ENCODE measurements at regions not wholly inside any gene's neighbourhood (a gene's known extent, or its start where the extent isn't known, plus 50 kb on each side); places are given as distances from the start of the nearest gene placed in this dataset.

DNA sequence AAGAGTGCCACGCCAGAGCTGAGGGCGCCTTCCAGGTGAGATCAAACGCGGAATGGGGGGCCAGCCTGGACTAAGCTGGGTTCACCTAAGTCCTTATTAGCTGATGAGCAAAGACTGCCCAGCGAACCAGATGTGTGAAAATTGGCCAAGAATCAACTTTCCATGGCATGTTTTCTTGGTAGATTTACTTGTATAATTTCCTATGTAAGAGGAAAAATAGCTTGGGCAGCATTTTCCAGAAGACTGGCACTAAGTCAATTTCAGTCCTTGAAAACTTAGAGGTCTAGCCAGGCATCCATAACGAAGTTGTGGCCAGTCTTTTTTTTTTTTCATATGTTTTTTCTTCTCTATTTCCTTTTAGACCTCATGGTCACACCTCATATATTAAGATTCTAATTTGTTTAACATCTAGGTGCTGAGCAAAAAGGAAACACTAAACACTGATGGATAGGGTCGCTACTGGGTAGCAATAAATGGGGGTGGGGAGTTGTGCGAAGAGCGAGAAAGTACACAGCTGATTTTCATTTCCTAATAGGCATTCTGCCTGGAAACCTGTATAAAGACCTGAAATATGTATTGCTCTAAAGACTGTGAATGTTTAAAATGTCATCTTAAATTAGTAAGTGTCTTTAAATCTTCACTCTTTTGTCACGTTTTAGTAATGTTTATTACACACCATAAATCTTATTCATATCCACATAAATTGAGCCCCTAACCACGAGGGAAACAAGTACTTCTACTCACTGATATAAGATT is 188.8 kb downstream of the CD83 start:
- in situ Hi-C loops (cut with HindIII; ENCODE audit: low sequenced_read_pairs), result no loop called here
- DNase-seq (ENCODE audit: low spot score), result no peak

GRCh38 chr6:14309516-14309915 is 191.9 kb downstream of the CD83 start:
- DNase-seq (ENCODE audit: low spot score), result no peak

GRCh38 chr6:14309951-14310445 is 192.4 kb downstream of the CD83 start:
- in situ Hi-C loops (cut with HindIII; ENCODE audit: low sequenced_read_pairs), result no loop called here
- no peak for DNase-seq (ENCODE audit: low spot score)

More at GRCh38 chr6:14309516-14309915, 191.9 kb downstream of the CD83 start:
- in situ Hi-C loops (cut with HindIII; ENCODE audit: low sequenced_read_pairs), result no loop called here

- in situ Hi-C loops (cut with HindIII; ENCODE audit: low sequenced_read_pairs), result no loop called here
- DNase-seq (ENCODE audit: low spot score), result no peak
Measured at GRCh38 chr6:14310960-14311359, 193.4 kb downstream of the CD83 start.

DNA sequence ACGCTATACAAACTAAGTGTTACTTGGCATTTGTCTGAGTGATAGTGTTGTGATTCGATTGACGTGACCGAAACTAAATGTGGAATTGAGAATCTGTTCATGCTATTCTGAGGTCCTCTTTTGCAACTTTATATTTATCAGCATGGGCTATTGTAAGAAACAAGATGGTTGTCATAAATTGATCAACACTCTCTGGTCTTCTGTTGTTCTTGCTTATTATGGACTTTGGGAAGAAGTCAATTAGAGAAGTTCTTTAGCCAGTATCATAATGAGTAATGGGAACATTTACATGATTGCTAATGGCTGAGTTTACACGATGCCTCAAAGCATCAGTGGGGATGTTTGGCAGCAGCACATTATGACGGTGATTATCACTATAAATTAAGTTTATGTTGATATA is 195.0 kb downstream of the CD83 start:
- in situ Hi-C loops (cut with HindIII; ENCODE audit: low sequenced_read_pairs), result no loop called here
- no peak for DNase-seq (ENCODE audit: low spot score)

DNA sequence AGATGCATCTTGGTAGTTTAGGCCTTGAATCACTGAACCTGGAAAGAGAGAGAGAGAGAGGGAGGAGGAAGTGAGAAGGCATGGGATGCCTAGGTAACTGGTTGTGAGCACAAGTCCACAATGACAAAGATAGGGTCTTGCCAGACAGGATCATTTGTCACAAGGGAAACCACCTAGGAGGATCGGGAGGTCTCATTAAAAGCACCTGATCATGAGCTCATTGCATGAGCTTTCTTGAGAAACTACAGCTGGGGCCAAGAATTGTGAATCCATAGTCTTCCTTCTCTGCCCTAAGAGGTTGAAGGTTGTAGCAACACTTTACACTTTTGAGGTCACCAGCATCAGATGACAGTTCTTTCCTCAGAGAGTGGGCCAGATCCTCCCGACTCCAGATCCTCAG is 195.7 kb downstream of the CD83 start:
- in situ Hi-C loops (cut with HindIII; ENCODE audit: low sequenced_read_pairs), result no loop called here
- DNase-seq (ENCODE audit: low spot score), result no peak

- no peak for DNase-seq (ENCODE audit: low spot score)
- in situ Hi-C loops (cut with HindIII; ENCODE audit: low sequenced_read_pairs), result no loop called here
Measured at GRCh38 chr6:14315353-14315752, 197.8 kb downstream of the CD83 start.

DNA sequence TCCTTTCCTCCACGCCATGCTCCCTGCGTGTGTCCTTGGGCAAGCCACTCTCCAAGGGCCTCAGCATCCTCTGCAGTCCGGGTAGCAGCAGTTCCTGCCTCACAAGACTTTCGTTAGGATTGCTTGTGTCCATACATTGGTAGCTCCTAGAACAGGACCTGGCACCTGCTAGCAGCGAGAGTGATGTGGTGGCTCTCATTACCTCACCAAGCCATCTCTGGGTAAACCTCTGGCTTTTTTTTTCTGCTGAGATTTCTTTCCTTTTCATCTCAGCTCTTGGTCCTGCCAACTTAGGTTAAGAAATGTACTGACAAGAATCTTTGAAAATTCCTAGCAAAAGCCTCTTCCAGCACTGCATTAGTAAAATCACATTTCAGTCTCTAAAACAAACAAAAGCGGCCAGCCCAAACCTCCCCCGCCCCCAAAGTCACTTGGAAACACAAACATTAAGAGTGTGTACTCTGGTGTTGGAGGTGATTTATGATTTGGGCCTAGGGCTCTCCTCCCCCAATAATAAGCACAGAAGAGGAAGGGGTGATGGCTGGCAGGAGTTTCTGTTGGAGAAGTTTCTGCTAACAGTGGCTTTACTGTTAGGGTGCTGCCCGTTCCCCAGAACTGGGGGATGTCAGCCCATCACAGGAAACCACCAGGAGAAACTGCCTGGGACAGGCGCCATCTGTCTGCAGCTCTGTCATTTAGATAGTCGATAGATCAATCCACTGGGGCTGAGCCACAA is 199.2 kb downstream of the CD83 start:
- no peak for DNase-seq (ENCODE audit: low spot score)

DNA sequence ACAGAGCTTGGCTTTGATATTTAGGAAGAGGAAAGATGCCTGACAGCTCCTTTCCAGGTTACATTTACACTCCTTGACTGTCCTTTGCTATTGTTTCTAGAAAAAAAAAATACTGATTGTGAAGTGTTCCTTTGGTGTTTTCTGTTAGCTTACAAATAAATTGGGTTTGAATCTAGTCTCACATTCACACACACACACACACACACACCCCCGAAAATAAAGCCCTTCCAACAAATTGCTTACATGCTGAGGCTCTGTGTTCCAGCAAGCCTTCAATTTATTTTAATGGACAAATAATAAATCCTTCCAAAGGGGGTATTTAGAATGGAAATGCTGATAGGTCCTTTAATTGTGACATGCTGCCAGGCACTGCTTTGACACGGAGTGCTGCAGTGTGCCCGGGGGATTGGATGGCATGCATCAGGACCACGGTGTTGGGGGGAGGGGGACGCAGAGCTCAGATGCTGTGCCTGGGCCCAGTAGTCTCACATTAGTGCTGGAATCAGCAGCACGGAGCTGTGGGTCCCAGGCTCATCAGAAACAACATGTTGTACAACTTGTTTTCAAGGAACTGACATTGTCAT is 199.9 kb downstream of the CD83 start:
- in situ Hi-C loops (cut with HindIII; ENCODE audit: low sequenced_read_pairs), result no loop called here
- no peak for DNase-seq (ENCODE audit: low spot score)

More for the DNA sequence above, 199.2 kb downstream of the CD83 start:
- in situ Hi-C loops (cut with HindIII; ENCODE audit: low sequenced_read_pairs), result no loop called here

DNA sequence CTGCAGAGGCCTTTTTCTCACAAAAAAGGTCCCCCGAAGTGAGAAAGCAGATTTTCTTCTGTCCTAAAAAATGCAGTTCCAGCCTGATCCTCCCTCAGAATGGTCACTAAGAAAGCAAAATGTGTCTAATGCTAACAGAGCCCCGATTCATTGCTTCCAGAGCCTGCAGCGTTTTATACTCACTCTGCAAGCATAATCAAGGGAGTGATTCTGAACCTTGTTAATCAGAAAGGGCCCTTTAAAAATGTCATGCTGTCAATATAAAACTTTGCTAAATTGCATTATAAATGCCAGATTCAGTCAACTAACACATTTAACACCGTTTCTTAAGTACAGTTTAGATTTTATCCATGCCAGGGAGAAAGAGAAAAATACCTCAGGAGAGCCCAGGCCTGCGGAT is 202.8 kb downstream of the CD83 start:
- no peak for DNase-seq (ENCODE audit: low spot score)
- in situ Hi-C loops (cut with HindIII; ENCODE audit: low sequenced_read_pairs), result no loop called here

DNA sequence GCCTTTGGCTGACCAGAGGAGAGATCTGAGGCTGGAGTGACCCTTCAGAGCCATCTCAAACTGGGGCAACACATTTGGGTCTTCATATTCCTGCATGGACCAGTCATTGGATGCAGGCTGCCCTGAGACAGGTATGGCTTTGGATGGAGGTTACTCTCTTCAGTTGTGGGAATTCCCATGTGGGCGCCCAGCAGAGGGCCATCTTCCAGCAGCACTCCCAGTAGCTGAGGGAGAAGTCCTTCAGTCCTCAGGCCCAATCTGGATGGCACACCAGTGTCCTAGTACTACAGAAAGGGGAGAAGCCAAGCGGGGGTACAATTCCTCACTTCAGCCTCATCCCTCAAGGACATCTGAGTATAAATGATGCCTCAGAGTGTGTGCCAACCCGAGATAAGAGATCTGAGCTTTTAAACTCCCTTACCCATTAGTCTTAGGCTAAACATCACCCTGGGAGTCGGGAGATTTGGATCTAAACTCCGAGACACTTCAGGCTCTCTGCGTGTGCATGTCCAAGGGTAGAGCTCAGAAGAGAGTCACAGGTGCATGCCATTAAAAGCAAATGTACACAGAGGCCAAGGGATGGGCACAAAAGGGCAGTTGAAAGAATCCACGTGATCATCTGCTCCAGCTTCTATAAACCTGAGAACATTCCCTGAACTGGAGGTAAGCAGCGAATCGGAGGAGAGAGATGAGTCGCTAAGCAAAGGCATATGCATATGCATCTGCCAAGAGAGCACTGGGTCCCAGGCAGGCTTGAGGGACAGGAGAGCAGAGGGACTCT is 204.6 kb downstream of the CD83 start:
- in situ Hi-C loops (cut with HindIII; ENCODE audit: low sequenced_read_pairs), result no loop called here
- peak; percentile 11 for DNase-seq (ENCODE audit: low spot score)

DNA sequence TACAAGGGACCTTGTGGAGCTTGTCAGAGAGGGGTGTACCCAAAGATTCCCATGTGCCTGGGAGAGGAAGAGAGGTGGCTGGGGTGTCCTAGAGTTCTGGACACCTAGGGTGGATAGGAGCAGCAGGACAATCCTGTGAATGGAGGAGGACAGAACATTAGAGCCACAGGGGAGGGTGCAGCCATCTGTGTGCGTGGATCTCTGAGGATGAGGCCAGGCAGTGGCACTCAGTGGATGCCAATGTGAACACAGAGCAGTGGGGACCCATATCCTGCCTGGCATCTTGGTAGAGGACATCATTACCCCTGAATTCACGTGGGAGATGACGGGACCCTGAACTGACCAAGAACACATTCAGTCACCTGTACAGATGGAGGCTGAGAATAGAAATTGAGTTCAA is 205.3 kb downstream of the CD83 start:
- peak; percentile 57 for DNase-seq (ENCODE audit: low spot score)
- in situ Hi-C loops (cut with HindIII; ENCODE audit: low sequenced_read_pairs), result no loop called here

GRCh38 chr6:14326774-14327173 is 209.2 kb downstream of the CD83 start:
- no peak for DNase-seq (ENCODE audit: low spot score)
- in situ Hi-C loops (cut with HindIII; ENCODE audit: low sequenced_read_pairs), result no loop called here

DNA sequence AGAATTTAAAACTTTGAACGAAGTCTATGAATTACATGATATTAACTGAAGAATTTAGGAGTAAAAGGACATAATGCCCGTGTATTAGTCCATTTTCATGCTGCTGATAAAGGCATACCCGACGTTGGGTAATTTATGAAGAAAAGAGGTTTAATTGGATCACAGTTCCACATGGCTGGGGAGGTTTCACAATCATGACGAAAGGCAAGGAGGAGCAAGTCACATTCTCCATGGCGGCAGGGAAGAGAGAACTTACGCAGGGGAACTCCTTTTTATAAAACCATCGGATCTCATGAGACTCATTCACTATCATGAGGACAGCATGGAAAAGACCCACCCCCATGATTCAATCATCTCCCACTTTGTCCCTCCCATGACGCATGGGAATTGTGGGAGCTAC is 210.6 kb downstream of the CD83 start:
- in situ Hi-C loops (cut with HindIII; ENCODE audit: low sequenced_read_pairs), result no loop called here
- no peak for DNase-seq (ENCODE audit: low spot score)

GRCh38 chr6:14333556-14334305 is 216.2 kb downstream of the CD83 start:
- no peak for DNase-seq (ENCODE audit: low spot score)
- in situ Hi-C loops (cut with HindIII; ENCODE audit: low sequenced_read_pairs), result no loop called here

DNA sequence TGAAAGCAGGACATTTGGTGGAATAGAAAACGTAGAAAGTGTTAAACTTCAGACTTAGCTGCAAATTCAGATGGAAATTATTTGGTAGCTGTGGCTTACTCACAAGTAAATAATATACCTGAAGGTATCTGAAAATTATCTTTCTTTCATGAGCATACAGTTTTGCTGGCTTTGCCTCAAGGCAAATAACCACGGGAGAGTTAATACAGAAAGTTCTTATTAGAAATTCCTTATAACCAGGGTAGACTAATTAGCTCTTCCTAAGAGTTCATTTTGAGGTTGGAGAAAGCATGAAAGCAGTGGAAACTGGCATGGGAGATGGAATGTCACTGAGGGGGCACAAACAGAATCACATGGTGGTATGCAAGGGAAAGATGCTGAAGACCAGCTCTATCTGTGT is 217.5 kb downstream of the CD83 start:
- no peak for DNase-seq (ENCODE audit: low spot score)
- in situ Hi-C loops (cut with HindIII; ENCODE audit: low sequenced_read_pairs), result no loop called here

- in situ Hi-C loops (cut with HindIII; ENCODE audit: low sequenced_read_pairs), result no loop called here
- no peak for DNase-seq (ENCODE audit: low spot score)
Measured at GRCh38 chr6:14337152-14337551, 219.6 kb downstream of the CD83 start.

- in situ Hi-C loops (cut with HindIII; ENCODE audit: low sequenced_read_pairs), result no loop called here
- DNase-seq (ENCODE audit: low spot score), result no peak
Measured at GRCh38 chr6:14339172-14339571, 221.6 kb downstream of the CD83 start.
